HEK293 (cell line): ENCODE measurements at regions not wholly inside any gene's neighbourhood (a gene's known extent, or its start where the extent isn't known, plus 50 kb on each side); places are given as distances from the start of the nearest gene placed in this dataset.

Source experiments
- CTCF ChIA-PET: fragments of 350-600 bp; formaldehyde crosslinking; extraction: SDS; loops from one replicate; lab custom pipeline; 2021; ENCODE audit warnings: antibody characterized with exemption; lab: Yijun Ruan, JAX
- POLR2A ChIA-PET: fragments of 300-600 bp; formaldehyde crosslinking; extraction: SDS; loops from one replicate; lab custom pipeline; 2020; ENCODE audit warnings: antibody characterized with exemption, inconsistent platforms; lab: Yijun Ruan, JAX
- H3K27ac ChIP-seq: fragments of 200-500 bp; sonication (Bioruptor generic); 2 replicates; pipeline ENCODE4 v1.5.1; 2014; ENCODE audit warnings: low read depth, low read length, control low read depth, inconsistent platforms; ENCODE audit errors: extremely low read depth
- H3K36me3 ChIP-seq, 2 experiments: fragments of 200-500 bp in 1 of 2; sonication (Bioruptor generic) in 1 of 2; 1 replicate in 1 of 2; 2 replicates in 1 of 2; pipeline ENCODE4 v1.5.1; 2014 to 2017; ENCODE audit warnings: inconsistent platforms in 2 of 2, low read length in 2 of 2; ENCODE audit not compliant: control insufficient read depth in 2 of 2, insufficient read depth in 1 of 2
- H3K4me1 ChIP-seq: fragments of 200-500 bp; sonication (Bioruptor generic); 2 replicates; pipeline ENCODE4 v1.5.1; 2014; ENCODE audit warnings: mild to moderate bottlenecking, low read length, inconsistent platforms; ENCODE audit not compliant: control insufficient read depth, insufficient read depth
- H3K4me3 ChIP-seq: 2 replicates; pipeline ENCODE4 v1.5.1; 2011; ENCODE audit warnings: low read depth, mild to moderate bottlenecking, control low read depth, low read length, moderate library complexity
- H3K9me3 ChIP-seq: fragments of 200-500 bp; sonication (Bioruptor generic); 2 replicates; pipeline ENCODE4 v1.5.1; 2014; ENCODE audit warnings: low read depth, low read length, inconsistent platforms; ENCODE audit not compliant: control insufficient read depth, insufficient read depth
- FEZF1 ChIP-seq: fragments of 450-650 bp; formaldehyde crosslinking; IDR thresholded peaks from 2 replicates; pipeline ENCODE4 v1.5.1; 2016; ENCODE audit warnings: missing biosample characterization, missing genetic modification characterization
- KLF7 ChIP-seq: fragments of 450-650 bp; formaldehyde crosslinking; IDR thresholded peaks from 2 replicates; pipeline ENCODE4 v1.5.1; 2016; ENCODE audit warnings: missing biosample characterization, missing genetic modification characterization, borderline replicate concordance
- KLF8 ChIP-seq: fragments of 450-650 bp; formaldehyde crosslinking; IDR thresholded peaks from 2 replicates; pipeline ENCODE4 v1.5.1; 2016; ENCODE audit warnings: missing biosample characterization, missing genetic modification characterization
- RBAK ChIP-seq: fragments of 450-650 bp; formaldehyde crosslinking; IDR thresholded peaks from 2 replicates; pipeline ENCODE4 v1.5.1; 2016; ENCODE audit warnings: missing biosample characterization, missing genetic modification characterization
- ZBTB7A ChIP-seq: fragments of 450-650 bp; formaldehyde crosslinking; IDR thresholded peaks from 2 replicates; pipeline ENCODE4 v1.5.1; 2016; ENCODE audit warnings: low read depth, missing biosample characterization, missing genetic modification characterization
- ZNF138 ChIP-seq: fragments of 450-650 bp; formaldehyde crosslinking; IDR thresholded peaks from 2 replicates; pipeline ENCODE4 v1.5.1; 2016; ENCODE audit warnings: missing biosample characterization, missing genetic modification characterization, borderline replicate concordance
- ZNF155 ChIP-seq: fragments of 450-650 bp; formaldehyde crosslinking; IDR thresholded peaks from 2 replicates; pipeline ENCODE4 v1.5.1; 2016; ENCODE audit warnings: missing biosample characterization, missing genetic modification characterization
- ZNF24 ChIP-seq: fragments of 450-650 bp; formaldehyde crosslinking; IDR thresholded peaks from 2 replicates; pipeline ENCODE4 v1.5.1; 2016; ENCODE audit warnings: missing biosample characterization, missing genetic modification characterization
- ZNF248 ChIP-seq: fragments of 450-650 bp; formaldehyde crosslinking; IDR thresholded peaks from 2 replicates; pipeline ENCODE4 v1.5.1; 2017; ENCODE audit warnings: missing biosample characterization, missing genetic modification characterization
- ZNF366 ChIP-seq: fragments of 450-650 bp; formaldehyde crosslinking; conservative IDR thresholded peaks from 2 replicates; pipeline ENCODE4 v1.5.1; 2016; ENCODE audit warnings: missing biosample characterization, missing genetic modification characterization
- ZNF394 ChIP-seq: fragments of 450-650 bp; formaldehyde crosslinking; IDR thresholded peaks from 2 replicates; pipeline ENCODE4 v1.5.1; 2016; ENCODE audit warnings: missing biosample characterization, missing genetic modification characterization, mild to moderate bottlenecking, moderate library complexity, borderline replicate concordance
- ZNF585B ChIP-seq: fragments of 450-650 bp; formaldehyde crosslinking; IDR thresholded peaks from 2 replicates; pipeline ENCODE4 v1.5.1; 2016; ENCODE audit warnings: missing biosample characterization, missing genetic modification characterization
- ZNF624 ChIP-seq: fragments of 450-650 bp; formaldehyde crosslinking; IDR thresholded peaks from 2 replicates; pipeline ENCODE4 v1.5.1; 2017; ENCODE audit warnings: missing biosample characterization, missing genetic modification characterization
- ZNF776 ChIP-seq: fragments of 450-650 bp; formaldehyde crosslinking; IDR thresholded peaks from 2 replicates; pipeline ENCODE4 v1.5.0; 2017; ENCODE audit warnings: missing biosample characterization, missing genetic modification characterization, borderline replicate concordance
- ZSCAN30 ChIP-seq: fragments of 450-650 bp; IDR thresholded peaks from 2 replicates; pipeline ENCODE4 v1.5.1; 2018; ENCODE audit warnings: missing biosample characterization, mild to moderate bottlenecking, missing genetic modification characterization, moderate library complexity
- TF ChIP-seq, protein P1 (sequence below): fragments of 450-650 bp; formaldehyde crosslinking; IDR thresholded peaks from 2 replicates; pipeline ENCODE4 v1.5.1; 2016; ENCODE audit warnings: missing biosample characterization, missing genetic modification characterization
- TF ChIP-seq, protein P2 (sequence below): IDR thresholded peaks from 2 replicates; pipeline ENCODE4 v1.6.1; 2011; ENCODE audit warnings: mild to moderate bottlenecking, low read depth, low read length, borderline replicate concordance
- TF ChIP-seq, protein P3 (sequence below): fragments of 450-650 bp; formaldehyde crosslinking; IDR thresholded peaks from 2 replicates; pipeline ENCODE4 v1.5.1; 2016; ENCODE audit warnings: missing biosample characterization, missing genetic modification characterization, borderline replicate concordance

DNA sequence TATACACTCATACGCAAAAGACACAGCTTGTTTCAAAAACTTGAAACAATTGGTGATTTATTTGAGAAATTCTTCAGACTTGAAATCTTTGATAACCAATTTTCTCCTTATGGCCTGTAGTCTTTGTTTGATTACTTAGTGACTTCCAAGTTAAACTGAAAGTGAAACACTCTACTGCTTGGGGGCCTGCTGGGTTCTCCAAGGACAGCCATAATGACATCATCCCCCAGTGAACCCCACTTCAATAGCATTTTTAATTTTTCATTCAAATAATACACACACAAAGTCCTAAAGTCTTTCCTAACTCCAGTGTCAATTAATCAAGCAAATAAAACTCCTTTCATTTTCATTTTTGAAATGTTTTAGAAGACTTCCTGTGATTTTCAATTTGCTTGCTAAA, 59.2 kb downstream of the KRTAP19-8 start:
- TF ChIP-seq, protein P1, sequence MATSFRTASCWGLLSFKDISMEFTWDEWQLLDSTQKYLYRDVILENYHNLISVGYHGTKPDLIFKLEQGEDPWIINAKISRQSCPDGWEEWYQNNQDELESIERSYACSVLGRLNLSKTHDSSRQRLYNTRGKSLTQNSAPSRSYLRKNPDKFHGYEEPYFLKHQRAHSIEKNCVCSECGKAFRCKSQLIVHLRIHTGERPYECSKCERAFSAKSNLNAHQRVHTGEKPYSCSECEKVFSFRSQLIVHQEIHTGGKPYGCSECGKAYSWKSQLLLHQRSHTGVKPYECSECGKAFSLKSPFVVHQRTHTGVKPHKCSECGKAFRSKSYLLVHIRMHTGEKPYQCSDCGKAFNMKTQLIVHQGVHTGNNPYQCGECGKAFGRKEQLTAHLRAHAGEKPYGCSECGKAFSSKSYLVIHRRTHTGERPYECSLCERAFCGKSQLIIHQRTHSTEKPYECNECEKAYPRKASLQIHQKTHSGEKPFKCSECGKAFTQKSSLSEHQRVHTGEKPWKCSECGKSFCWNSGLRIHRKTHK (tag by site-specific recombination): no peak
- TF ChIP-seq KLF7: no peak
- TF ChIP-seq, protein P2, sequence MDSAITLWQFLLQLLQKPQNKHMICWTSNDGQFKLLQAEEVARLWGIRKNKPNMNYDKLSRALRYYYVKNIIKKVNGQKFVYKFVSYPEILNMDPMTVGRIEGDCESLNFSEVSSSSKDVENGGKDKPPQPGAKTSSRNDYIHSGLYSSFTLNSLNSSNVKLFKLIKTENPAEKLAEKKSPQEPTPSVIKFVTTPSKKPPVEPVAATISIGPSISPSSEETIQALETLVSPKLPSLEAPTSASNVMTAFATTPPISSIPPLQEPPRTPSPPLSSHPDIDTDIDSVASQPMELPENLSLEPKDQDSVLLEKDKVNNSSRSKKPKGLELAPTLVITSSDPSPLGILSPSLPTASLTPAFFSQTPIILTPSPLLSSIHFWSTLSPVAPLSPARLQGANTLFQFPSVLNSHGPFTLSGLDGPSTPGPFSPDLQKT: no peak
- POLR2A ChIA-PET: no interaction called here

DNA sequence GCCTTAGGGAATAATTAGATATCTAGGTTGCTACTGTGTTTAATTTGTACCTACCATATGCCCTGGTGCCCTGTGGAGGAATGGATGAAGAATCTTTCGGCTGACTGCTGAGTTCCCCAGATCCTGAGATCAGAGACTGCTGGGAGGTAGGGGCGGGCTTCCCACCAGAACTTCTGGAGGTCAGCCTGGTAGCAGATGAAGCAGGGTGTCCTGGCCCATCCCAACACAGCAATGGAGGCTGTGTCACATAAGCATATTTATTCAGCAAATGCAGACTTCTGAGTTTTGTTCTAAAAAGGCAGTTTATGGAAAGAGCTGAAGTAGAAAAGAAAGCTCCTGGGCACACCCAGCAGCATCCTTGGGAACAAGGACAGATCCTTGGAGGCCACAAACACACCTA, 74.0 kb downstream of the KRTAP19-8 start:
- Histone ChIP-seq H3K27ac (no peak overlapping the region), H3K4me1 (no peaks in the 10 kb centered on the region), H3K9me3 (no peaks in the 10 kb centered on the region), H3K36me3 (no peaks in the 10 kb centered on the region), H3K4me3 (no peak overlapping the region)
- ChIA-PET CTCF (interaction anchor here (0.6 kb wide), 1 partner anchor 16 kb away, joined by 3 read pairs; no protein-coding TSS in a partner anchor), POLR2A (no interaction called here)
- no peak for TF ChIP-seq FEZF1
- TF ChIP-seq RBAK (tag by site-specific recombination): no peak
- TF ChIP-seq ZNF366 (tag by site-specific recombination): no peak
- no peak for TF ChIP-seq ZSCAN30 (tag by site-specific recombination)
- no peak for TF ChIP-seq ZNF248
- no peak for TF ChIP-seq ZNF776
- no peak for TF ChIP-seq ZNF585B (tag by site-specific recombination)
- no peak for TF ChIP-seq ZBTB7A (tag by site-specific recombination)
- no peak for TF ChIP-seq KLF8 (tag by site-specific recombination)
- TF ChIP-seq ZNF624 (tag by site-specific recombination): no peak
- TF ChIP-seq ZNF138 (tag by site-specific recombination): no peak
- TF ChIP-seq ZNF394 (tag by site-specific recombination): no peak
- TF ChIP-seq ZNF24 (tag by site-specific recombination): no peak
- TF ChIP-seq ZNF155: no peak
- TF ChIP-seq, protein P3, sequence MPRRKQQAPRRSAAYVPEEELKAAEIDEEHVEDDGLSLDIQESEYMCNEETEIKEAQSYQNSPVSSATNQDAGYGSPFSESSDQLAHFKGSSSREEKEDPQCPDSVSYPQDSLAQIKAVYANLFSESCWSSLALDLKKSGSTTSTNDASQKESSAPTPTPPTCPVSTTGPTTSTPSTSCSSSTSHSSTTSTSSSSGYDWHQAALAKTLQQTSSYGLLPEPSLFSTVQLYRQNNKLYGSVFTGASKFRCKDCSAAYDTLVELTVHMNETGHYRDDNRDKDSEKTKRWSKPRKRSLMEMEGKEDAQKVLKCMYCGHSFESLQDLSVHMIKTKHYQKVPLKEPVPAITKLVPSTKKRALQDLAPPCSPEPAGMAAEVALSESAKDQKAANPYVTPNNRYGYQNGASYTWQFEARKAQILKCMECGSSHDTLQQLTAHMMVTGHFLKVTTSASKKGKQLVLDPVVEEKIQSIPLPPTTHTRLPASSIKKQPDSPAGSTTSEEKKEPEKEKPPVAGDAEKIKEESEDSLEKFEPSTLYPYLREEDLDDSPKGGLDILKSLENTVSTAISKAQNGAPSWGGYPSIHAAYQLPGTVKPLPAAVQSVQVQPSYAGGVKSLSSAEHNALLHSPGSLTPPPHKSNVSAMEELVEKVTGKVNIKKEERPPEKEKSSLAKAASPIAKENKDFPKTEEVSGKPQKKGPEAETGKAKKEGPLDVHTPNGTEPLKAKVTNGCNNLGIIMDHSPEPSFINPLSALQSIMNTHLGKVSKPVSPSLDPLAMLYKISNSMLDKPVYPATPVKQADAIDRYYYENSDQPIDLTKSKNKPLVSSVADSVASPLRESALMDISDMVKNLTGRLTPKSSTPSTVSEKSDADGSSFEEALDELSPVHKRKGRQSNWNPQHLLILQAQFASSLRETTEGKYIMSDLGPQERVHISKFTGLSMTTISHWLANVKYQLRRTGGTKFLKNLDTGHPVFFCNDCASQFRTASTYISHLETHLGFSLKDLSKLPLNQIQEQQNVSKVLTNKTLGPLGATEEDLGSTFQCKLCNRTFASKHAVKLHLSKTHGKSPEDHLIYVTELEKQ (tag by site-specific recombination): no peak

More for the DNA sequence above, 59.2 kb downstream of the KRTAP19-8 start:
- H3K27ac ChIP-seq: no peak overlapping the region
- no peaks in the 10 kb centered on the region for H3K36me3 ChIP-seq
- no peaks in the 10 kb centered on the region for H3K9me3 ChIP-seq
- CTCF ChIA-PET: interaction anchor here (0.6 to 0.9 kb wide), 2 partner anchors 104 to 148 kb away, joined by 3 to 4 read pairs; no protein-coding TSS in a partner anchor
- no peak overlapping the region for H3K4me3 ChIP-seq
- H3K4me1 ChIP-seq: no peaks in the 10 kb centered on the region
